AG09309 (cell line): ENCODE measurements at regions not wholly inside any gene's neighbourhood (a gene's known extent, or its start where the extent isn't known, plus 50 kb on each side); places are given as distances from the start of the nearest gene placed in this dataset.

Experiments used
- DNase-seq: peaks from one replicate; pipeline ENCODE4 v3.0.0-alpha.2; 2010; ENCODE audit warnings: low read depth
- H3K4me3 ChIP-seq: 2 replicates; pipeline ENCODE4 v1.5.1; 2011; ENCODE audit warnings: mild to moderate bottlenecking, low read depth, low read length, moderate library complexity; ENCODE audit not compliant: control insufficient read depth
- TF ChIP-seq, protein P1 (sequence below): IDR thresholded peaks from 2 replicates; pipeline ENCODE4 v1.5.1; 2011; ENCODE audit warnings: mild to moderate bottlenecking, low read depth, low read length, inconsistent platforms; ENCODE audit not compliant: insufficient read depth, control insufficient read depth; ENCODE audit errors: missing control alignments

DNA sequence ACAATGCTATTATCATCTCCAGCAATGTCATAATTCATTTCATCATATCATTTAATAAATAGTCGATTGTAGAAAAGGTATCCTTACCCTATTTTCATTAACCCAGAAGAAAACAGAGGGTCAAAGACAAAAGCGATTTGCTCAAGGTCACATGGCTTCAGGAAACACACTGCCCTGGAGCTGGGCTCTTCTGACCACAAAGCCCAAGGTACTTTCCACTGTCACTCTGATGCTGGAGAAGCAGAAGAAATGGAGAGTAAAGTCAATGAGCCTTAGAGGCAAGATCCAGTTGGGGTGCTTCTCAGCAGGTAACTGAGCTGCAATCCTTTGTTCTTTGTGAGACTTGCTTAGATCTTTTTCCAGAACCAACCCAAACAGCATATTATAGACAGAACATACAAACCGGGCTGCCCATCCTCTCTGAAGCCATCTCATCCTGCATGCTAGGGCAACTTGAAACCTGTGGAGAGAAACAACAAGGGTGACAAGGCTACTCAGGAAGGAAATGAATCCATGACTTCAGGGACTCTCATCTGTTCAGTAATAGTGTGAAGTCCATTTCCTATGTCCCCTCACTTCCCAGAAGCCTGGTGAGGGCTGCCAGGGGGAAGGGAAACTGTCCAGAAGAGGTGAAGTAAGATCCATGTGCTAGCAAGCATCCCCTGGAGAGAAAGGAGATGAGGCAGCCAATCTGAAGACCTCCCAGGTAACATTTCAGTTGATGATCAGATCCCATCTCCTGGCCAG, 148.6 kb upstream of the SVIL start:
- H3K4me3 ChIP-seq = no peak overlapping the region
- no peak for DNase-seq
- TF ChIP-seq, protein P1, sequence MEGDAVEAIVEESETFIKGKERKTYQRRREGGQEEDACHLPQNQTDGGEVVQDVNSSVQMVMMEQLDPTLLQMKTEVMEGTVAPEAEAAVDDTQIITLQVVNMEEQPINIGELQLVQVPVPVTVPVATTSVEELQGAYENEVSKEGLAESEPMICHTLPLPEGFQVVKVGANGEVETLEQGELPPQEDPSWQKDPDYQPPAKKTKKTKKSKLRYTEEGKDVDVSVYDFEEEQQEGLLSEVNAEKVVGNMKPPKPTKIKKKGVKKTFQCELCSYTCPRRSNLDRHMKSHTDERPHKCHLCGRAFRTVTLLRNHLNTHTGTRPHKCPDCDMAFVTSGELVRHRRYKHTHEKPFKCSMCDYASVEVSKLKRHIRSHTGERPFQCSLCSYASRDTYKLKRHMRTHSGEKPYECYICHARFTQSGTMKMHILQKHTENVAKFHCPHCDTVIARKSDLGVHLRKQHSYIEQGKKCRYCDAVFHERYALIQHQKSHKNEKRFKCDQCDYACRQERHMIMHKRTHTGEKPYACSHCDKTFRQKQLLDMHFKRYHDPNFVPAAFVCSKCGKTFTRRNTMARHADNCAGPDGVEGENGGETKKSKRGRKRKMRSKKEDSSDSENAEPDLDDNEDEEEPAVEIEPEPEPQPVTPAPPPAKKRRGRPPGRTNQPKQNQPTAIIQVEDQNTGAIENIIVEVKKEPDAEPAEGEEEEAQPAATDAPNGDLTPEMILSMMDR = no peak

DNA sequence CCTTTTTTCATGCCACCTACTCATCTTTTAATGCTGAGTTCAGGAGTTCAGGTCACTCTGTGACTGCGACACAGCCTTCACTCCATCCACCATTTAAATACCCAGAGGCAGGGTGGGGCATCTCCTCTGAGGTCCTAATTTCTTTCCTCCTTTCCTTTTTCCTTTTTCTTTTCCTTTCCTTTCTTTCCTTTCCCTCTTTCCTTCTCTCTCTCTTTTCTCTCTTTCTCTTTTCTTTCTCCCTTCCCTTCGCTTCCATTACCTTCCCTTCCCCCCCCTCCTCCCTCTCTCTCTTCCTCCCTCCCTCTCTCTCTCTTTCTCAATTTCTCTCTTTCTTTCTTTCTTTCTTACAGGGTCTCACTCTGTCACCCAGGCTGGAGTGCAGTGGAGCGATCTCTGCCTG, 145.9 kb upstream of the SVIL start:
- no peak for DNase-seq
- TF ChIP-seq, protein P1 = no peak
- no peak overlapping the region for H3K4me3 ChIP-seq

DNA sequence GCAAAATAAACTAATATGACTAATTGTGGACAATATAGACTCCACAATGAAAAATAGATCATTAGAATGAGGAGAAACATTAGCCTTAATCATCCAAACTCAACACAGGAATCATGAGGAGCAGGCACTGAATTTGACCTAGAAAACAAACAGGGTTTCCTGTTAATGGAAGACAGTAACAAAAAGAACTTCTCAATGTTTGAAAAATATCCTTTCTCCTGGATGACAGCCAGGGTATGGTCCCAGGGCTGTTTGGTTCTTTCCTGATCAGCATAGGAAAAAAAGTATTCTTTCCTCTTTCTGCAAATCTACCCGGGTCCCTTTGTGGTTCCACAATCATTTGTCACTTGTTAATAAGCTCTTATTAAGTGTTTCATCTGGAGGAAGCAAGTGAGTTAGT, 145.3 kb upstream of the SVIL start:
- no peak for DNase-seq
- TF ChIP-seq, protein P1 = no peak
- no peak overlapping the region for H3K4me3 ChIP-seq

- H3K4me3 ChIP-seq = no peak overlapping the region
- no peak for DNase-seq
- TF ChIP-seq, protein P1 = no peak
These were observed 141.5 kb upstream of the SVIL start for GRCh38 chr10:29776246-29776645.

- TF ChIP-seq, protein P1 = no peak
- H3K4me3 ChIP-seq = no peak overlapping the region
- DNase-seq = no peak
These were observed 139.7 kb upstream of the SVIL start for GRCh38 chr10:29774475-29774874.

- no peak for DNase-seq
- TF ChIP-seq, protein P1 = no peak
- H3K4me3 ChIP-seq = no peak overlapping the region
These were observed 138.9 kb upstream of the SVIL start for GRCh38 chr10:29773675-29774091.
